GM12878 (cell line): ENCODE measurements at regions not wholly inside any gene's neighbourhood (a gene's known extent, or its start where the extent isn't known, plus 50 kb on each side); places are given as distances from the start of the nearest gene placed in this dataset.

Experiments used
- ASH2L ChIP-seq: fragments of 300-600, 200-600 bp; sonication (generic); IDR thresholded peaks from 2 replicates; pipeline ENCODE4 v1.6.1; 2017; ENCODE audit warnings: low read depth, mild to moderate bottlenecking, borderline replicate concordance
- ETV6 ChIP-seq, 2 experiments: fragments of 450-650 bp in 1 of 2; IDR thresholded peaks in 1 of 2; conservative IDR thresholded peaks in 1 of 2; 2 replicates each; pipeline ENCODE4 v1.6.1; 2014; ENCODE audit warnings: antibody characterized with exemption in 1 of 2, borderline replicate concordance in 1 of 2, low read depth in 1 of 2, mild to moderate bottlenecking in 1 of 2, moderate library complexity in 1 of 2
- FOXK2 ChIP-seq: fragments of 450-650 bp; IDR thresholded peaks from 2 replicates; pipeline ENCODE4 v1.6.1; 2017; ENCODE audit warnings: mild to moderate bottlenecking, moderate library complexity
- FOXM1 ChIP-seq: IDR thresholded peaks from 2 replicates; pipeline ENCODE4 v1.6.1; 2012; ENCODE audit warnings: low read depth, mild to moderate bottlenecking, inconsistent platforms, low read length, moderate library complexity
- KAT2A ChIP-seq: conservative IDR thresholded peaks from 2 replicates; pipeline ENCODE4 v1.6.1; 2011; ENCODE audit warnings: low read depth, low read length; ENCODE audit not compliant: control insufficient read depth
- NFIC ChIP-seq: IDR thresholded peaks from 2 replicates; pipeline ENCODE4 v1.6.1; 2012; ENCODE audit warnings: low read depth, mild to moderate bottlenecking, inconsistent platforms, low read length, moderate library complexity
- PML ChIP-seq: IDR thresholded peaks from 2 replicates; pipeline ENCODE4 v1.6.1; 2012; ENCODE audit warnings: low read length, inconsistent platforms
- RFX5 ChIP-seq: IDR thresholded peaks from 2 replicates; pipeline ENCODE4 v1.6.1; 2011; ENCODE audit warnings: low read depth, low read length, improper control_type of control experiment
- ZNF622 ChIP-seq: fragments of 450-650 bp; IDR thresholded peaks from 2 replicates; pipeline ENCODE4 v1.6.1; 2017; ENCODE audit warnings: mild to moderate bottlenecking, inconsistent platforms
- TF ChIP-seq, protein P1 (sequence below): IDR thresholded peaks from 2 replicates; pipeline ENCODE4 v1.6.1; 2011; ENCODE audit warnings: borderline replicate concordance, low read depth, mild to moderate bottlenecking, moderate library complexity, low read length; ENCODE audit not compliant: insufficient read depth, poor library complexity, severe bottlenecking
- TF ChIP-seq, protein P2 (sequence below): fragments of 450-650 bp; IDR thresholded peaks from 2 replicates; pipeline ENCODE4 v1.6.1; 2018; ENCODE audit warnings: borderline replicate concordance, mild to moderate bottlenecking; ENCODE audit not compliant: partially characterized antibody

DNA sequence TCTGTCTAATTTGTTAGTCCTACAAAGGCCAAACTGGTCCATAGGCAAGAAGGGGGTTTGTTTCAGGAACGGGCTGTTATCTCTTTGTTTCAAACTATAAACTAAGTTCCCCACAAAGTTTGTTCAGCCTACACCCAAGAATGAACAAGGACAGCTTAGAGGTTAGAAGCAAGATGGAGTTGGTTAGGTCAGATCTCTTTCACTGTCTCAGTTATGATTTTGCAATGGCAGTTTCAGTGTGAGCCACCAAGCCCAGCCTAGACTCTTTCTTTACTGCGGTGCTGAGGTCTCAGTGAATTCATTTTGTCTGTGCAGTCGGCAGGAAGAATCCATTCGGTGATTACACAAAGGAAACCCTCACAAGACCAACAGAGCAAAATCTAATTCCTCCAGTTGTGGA lies 56.6 kb upstream of the ABCC4 start (continued):
- TF ChIP-seq, protein P1, sequence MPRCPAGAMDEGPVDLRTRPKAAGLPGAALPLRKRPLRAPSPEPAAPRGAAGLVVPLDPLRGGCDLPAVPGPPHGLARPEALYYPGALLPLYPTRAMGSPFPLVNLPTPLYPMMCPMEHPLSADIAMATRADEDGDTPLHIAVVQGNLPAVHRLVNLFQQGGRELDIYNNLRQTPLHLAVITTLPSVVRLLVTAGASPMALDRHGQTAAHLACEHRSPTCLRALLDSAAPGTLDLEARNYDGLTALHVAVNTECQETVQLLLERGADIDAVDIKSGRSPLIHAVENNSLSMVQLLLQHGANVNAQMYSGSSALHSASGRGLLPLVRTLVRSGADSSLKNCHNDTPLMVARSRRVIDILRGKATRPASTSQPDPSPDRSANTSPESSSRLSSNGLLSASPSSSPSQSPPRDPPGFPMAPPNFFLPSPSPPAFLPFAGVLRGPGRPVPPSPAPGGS = no peak
- no peak for TF ChIP-seq NFIC
- no peak for TF ChIP-seq FOXM1
- no peak for TF ChIP-seq PML
- TF ChIP-seq, protein P2, sequence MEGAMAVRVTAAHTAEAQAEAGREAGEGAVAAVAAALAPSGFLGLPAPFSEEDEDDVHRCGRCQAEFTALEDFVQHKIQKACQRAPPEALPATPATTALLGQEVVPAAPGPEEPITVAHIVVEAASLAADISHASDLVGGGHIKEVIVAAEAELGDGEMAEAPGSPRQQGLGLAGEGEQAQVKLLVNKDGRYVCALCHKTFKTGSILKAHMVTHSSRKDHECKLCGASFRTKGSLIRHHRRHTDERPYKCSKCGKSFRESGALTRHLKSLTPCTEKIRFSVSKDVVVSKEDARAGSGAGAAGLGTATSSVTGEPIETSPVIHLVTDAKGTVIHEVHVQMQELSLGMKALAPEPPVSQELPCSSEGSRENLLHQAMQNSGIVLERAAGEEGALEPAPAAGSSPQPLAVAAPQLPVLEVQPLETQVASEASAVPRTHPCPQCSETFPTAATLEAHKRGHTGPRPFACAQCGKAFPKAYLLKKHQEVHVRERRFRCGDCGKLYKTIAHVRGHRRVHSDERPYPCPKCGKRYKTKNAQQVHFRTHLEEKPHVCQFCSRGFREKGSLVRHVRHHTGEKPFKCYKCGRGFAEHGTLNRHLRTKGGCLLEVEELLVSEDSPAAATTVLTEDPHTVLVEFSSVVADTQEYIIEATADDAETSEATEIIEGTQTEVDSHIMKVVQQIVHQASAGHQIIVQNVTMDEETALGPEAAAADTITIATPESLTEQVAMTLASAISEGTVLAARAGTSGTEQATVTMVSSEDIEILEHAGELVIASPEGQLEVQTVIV = no peak
- TF ChIP-seq ASH2L = no peak
- no peak for TF ChIP-seq ZNF622
- no peak for TF ChIP-seq FOXK2
- no peak for TF ChIP-seq RFX5
- no peak for TF ChIP-seq KAT2A
- no peak for TF ChIP-seq ETV6 (conservative IDR thresholded peaks at IDR 0.05 in 1 of 2, IDR thresholded peaks at IDR 0.05 in 1 of 2; ENCODE audit: borderline replicate concordance in 1 of 2, low read depth in 1 of 2)
